ENCODE measurements at regions not wholly inside any gene's neighbourhood (a gene's known extent, or its start where the extent isn't known, plus 50 kb on each side); places are given as distances from the start of the nearest gene placed in this dataset.
"Not testable (repeated sequence)": the region's sequence is repeated elsewhere in the genome, so short reads cannot be mapped to it uniquely, and the experiment has no call there.

GRCh38 chr17:26936645-26937044, 357.3 kb upstream of the WSB1 start:
- not testable (repeated sequence) for DNase-seq (ENCODE audit: low spot score)

- not testable (repeated sequence) for DNase-seq (ENCODE audit: low spot score)
Measured at GRCh38 chr17:26937750-26938322, 356.1 kb upstream of the WSB1 start.

GRCh38 chr17:26939755-26940154, 354.2 kb upstream of the WSB1 start:
- DNase-seq (ENCODE audit: low spot score) = not testable (repeated sequence)

- not testable (repeated sequence) for DNase-seq (ENCODE audit: low spot score)
Measured at GRCh38 chr17:26940587-26940986, 353.3 kb upstream of the WSB1 start.

GRCh38 chr17:26962255-26963162, 331.4 kb upstream of the WSB1 start:
- DNase-seq (ENCODE audit: low spot score) = no peak

GRCh38 chr17:26963163-26963503, 330.8 kb upstream of the WSB1 start:
- no peak for DNase-seq (ENCODE audit: low spot score)

- DNase-seq (ENCODE audit: low spot score) = not testable (repeated sequence)
Measured at GRCh38 chr17:26965898-26966624, 327.9 kb upstream of the WSB1 start.

GRCh38 chr17:26966625-26967179, 327.2 kb upstream of the WSB1 start:
- DNase-seq (ENCODE audit: low spot score) = not testable (repeated sequence)

GRCh38 chr17:26981845-26982425, 312.0 kb upstream of the WSB1 start:
- DNase-seq (ENCODE audit: low spot score) = not testable (repeated sequence)

- not testable (repeated sequence) for DNase-seq (ENCODE audit: low spot score)
Measured at GRCh38 chr17:26982563-26982962, 311.4 kb upstream of the WSB1 start.

GRCh38 chr17:26987851-26988250, 306.1 kb upstream of the WSB1 start:
- DNase-seq (ENCODE audit: low spot score) = not testable (repeated sequence)

- DNase-seq (ENCODE audit: low spot score) = not testable (repeated sequence)
Measured at GRCh38 chr17:26994648-26995047, 299.3 kb upstream of the WSB1 start.

- DNase-seq (ENCODE audit: low spot score) = not testable (repeated sequence)
Measured at GRCh38 chr17:26996146-26996916, 297.6 kb upstream of the WSB1 start.

- not testable (repeated sequence) for DNase-seq (ENCODE audit: low spot score)
Measured at GRCh38 chr17:27007734-27008531, 286.0 kb upstream of the WSB1 start.

- no peak for DNase-seq (ENCODE audit: low spot score)
Measured at GRCh38 chr17:27009087-27009486, 284.8 kb upstream of the WSB1 start.

GRCh38 chr17:27010138-27010537, 283.8 kb upstream of the WSB1 start:
- not testable (repeated sequence) for DNase-seq (ENCODE audit: low spot score)

GRCh38 chr17:27030552-27030951, 263.4 kb upstream of the WSB1 start:
- DNase-seq (ENCODE audit: low spot score) = not testable (repeated sequence)

GRCh38 chr17:27038676-27039075, 255.2 kb upstream of the WSB1 start:
- no peak for DNase-seq (ENCODE audit: low spot score)

GRCh38 chr17:27045039-27045438, 248.9 kb upstream of the WSB1 start:
- not testable (repeated sequence) for DNase-seq (ENCODE audit: low spot score)

- DNase-seq (ENCODE audit: low spot score) = no peak
Measured at GRCh38 chr17:27049104-27049784, 244.7 kb upstream of the WSB1 start.
